Nucleus accumbens (tissue), 56 donors: ENCODE measurements at regions not wholly inside any gene's neighbourhood (a gene's known extent, or its start where the extent isn't known, plus 50 kb on each side); places are given as distances from the start of the nearest gene placed in this dataset.
"Not testable (repeated sequence)": the region's sequence is repeated elsewhere in the genome, so short reads cannot be mapped to it uniquely, and the experiment has no call there.

ENCODE experiments used
- DNase-seq, 56 donors: peaks; one replicate each; lab custom pipeline; 2025; lab: John Stamatoyannopoulos, UW

GRCh38 chr15:35958021-35958420 is 412.1 kb upstream of the DPH6 start:
- DNase-seq, result peak in 1 of 56 donors; percentile 6

- DNase-seq, result no peak
Measured at GRCh38 chr15:35958975-35959374, 413.0 kb upstream of the DPH6 start.

GRCh38 chr15:35963326-35963725 is 417.4 kb upstream of the DPH6 start:
- DNase-seq, result no peak

DNA sequence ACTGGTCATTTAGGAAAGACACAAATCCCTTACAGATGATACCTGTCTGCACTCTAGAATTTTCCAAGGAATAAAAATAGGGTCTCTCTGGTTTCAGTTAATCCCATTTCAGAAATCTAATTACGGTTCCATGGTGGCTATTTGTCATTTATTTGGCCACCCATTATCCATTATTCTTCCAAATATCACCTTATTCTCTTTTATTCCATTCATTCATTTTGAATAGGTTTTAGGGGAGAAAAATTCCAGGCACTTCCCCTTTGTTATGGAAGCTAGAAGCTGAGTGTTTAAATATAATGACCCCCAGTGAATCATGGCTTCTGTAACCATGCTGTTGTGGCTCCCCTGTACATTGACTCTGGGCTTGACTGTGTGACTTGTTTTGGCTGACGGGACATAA is 420.8 kb upstream of the DPH6 start:
- no peak for DNase-seq

DNA sequence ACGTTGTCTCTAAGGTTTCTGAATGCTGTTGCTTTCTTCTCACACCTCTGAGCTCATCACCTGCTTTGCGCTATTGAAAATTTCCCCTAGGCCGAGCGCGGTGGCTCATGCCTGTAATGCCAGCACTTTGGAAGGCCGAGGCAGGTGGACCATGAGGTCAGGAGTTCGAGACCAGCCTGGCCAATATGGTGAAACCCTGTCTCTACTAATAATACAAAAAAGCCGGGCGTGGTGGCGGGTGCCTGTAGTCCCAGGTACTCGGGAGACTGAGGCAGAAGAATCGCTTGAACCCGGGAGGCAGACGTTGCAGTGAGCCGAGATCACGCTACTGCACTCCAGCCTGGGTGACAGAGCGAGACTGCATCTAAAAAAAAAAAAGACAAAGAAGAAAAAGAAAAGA is 422.0 kb upstream of the DPH6 start:
- DNase-seq, result not testable (repeated sequence)

- DNase-seq, result no peak
Measured at GRCh38 chr15:35973029-35973428, 427.1 kb upstream of the DPH6 start.

GRCh38 chr15:35974052-35974451 is 428.1 kb upstream of the DPH6 start:
- no peak for DNase-seq

GRCh38 chr15:35975941-35976340 is 430.0 kb upstream of the DPH6 start:
- DNase-seq, result no peak

GRCh38 chr15:35979608-35980007 is 433.6 kb upstream of the DPH6 start:
- DNase-seq, result no peak

- no peak for DNase-seq
Measured at GRCh38 chr15:35980719-35981118, 434.8 kb upstream of the DPH6 start.

DNA sequence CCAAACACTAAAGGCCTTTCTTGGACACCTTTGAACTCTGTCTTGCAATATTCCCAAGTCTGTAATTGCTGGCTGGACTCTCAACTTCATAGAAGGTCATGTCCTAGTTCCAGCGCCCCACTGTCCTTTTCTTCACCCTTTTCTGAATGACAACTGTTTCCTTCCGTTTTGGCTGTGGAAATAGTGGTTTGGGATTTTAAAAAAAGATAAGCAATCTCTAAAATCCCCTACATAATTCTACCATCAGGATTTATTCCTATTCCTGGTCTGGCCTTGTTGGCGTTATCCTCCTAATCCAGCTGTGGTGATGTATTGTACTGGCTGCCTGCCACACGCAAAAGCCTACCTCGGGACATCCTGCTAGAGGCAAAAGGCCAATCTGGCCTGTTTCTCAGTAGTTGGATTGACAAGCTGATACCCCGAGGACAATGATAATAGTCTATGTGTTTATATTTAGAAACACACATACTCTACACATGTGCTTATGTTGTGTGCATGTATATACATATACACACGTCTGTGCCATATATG is 440.3 kb upstream of the DPH6 start:
- peak in 1 of 56 donors; percentile 2 for DNase-seq

DNA sequence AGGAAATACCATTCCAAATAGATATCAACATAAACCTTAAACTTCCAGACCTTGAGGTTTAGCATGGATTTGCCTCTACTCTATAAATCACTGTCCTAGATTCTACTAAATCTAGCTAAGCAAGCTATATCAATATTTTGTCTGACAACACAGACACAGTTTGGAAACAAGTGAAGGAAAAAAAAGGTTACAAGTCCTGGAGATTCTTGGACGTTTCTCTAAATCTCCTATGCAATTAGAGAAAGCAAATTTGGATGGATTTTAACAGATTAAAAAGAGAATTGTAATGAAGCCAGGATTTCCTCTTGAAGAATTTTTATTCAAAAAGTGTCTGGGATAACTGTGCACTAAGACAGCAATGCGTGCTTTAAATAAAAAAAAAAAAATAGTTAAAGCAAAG is 441.1 kb upstream of the DPH6 start:
- no peak for DNase-seq

GRCh38 chr15:35991386-35991785 is 445.4 kb upstream of the DPH6 start:
- DNase-seq, result no peak

GRCh38 chr15:35992791-35993190 is 446.8 kb upstream of the DPH6 start:
- no peak for DNase-seq

DNA sequence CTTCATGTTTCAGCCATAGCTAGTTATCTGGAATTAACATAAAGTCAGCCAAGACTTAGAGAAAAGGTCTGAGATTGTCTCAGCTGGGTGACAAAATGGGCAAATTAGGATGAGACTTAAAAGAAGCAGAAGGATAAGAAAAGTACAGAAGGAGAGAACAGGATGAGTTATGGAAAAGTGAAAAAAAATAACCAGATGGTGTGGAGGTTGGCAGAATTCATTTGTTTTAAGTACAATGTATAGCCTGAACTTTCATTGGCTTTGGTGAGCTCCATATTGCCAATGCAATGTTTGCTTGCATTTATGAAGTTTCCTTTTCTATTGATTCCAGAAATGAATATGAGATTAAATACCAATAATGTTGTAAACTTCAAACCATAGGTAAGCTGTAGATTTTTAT is 447.2 kb upstream of the DPH6 start:
- no peak for DNase-seq

DNA sequence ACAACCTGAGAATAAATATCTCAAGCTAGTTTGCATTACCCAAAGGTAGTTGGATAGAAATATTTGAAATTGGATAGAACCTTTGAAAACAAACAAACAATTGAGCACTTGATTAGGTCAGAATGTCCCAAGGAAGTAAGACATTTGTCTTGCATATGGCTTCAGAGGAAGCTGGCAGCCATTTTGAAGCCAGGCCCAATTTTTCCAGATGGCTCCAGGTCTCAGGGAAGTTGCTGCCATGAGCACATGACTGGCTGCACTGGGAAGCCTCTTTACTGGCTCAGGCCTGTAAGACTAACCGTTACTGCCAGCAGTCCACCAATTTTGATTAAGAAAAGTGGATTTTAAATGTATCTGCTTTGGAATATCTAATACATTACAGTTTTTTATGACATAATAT is 448.9 kb upstream of the DPH6 start:
- DNase-seq, result no peak

DNA sequence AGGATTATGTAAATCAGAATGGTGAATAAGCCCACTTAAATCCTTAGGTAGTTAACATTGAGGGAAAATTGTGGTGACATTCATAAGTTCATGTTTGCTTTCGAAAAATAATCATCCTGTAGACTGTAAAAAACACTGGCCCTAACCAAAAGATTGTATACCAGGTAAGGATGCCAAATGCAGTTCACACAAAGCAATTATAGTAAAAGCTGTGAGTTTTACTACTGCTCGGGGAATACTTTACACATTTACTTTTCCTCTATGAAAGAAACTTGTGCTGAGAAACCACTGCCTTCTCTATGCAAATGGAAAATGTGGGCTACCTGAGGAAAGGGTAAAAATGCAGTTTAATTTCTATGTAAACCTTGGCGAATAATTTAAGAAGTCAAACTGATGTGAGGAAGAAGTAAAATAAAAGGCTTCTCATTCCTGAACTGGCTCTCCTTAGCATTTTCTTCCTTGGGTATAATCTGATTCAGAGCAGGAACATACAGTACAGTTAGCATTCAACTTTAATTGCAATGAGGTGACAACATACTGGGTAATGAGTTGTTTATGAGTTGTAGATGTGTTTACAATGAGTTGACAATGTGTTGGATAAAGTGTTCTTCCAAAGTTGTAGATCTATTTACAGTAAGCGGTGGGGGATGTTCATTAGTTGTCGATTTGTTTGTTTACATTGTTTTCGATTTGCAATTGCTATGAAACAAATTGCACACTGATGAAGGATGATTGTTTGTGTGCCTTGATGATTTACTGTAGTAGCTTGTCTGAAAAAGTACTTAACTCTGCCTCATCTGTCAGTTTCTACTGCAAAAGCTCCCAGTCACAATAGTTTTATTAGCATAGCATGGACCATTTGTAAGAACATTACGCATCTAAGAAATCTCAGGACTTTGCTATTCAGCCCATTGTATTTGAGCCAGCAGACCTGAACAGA is 453.0 kb upstream of the DPH6 start:
- no peak for DNase-seq

DNA sequence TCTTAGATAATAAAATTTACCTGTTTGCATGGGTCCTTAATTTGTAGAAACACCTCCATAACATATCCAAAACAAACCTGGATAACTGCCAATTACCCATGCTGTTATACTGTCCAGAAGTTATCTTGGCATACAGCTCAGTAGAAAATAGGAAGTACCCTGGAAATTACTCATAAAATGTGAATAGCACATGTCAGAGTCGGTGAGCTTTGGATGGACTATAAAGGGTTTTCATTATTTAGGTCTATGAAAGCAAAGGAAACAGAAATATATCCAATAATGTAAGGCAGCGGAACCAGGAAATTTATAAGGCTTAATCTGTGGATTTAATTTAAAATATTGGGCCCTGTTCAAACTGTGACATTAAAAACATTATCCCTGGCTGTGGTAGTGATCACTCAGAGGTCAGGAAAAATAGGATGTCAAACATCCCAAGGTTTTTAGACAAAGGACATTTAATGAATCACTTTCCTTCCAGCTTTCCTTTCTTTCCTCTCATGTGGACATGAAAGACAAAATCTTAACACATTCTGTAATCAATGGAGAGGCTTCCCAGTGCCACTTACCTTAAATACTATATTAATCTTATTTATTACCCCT is 459.0 kb upstream of the DPH6 start:
- DNase-seq, result no peak

- DNase-seq, result no peak
Measured at GRCh38 chr15:36005542-36005941, 459.6 kb upstream of the DPH6 start.

- DNase-seq, result no peak
Measured at GRCh38 chr15:36007699-36008098, 461.7 kb upstream of the DPH6 start.

DNA sequence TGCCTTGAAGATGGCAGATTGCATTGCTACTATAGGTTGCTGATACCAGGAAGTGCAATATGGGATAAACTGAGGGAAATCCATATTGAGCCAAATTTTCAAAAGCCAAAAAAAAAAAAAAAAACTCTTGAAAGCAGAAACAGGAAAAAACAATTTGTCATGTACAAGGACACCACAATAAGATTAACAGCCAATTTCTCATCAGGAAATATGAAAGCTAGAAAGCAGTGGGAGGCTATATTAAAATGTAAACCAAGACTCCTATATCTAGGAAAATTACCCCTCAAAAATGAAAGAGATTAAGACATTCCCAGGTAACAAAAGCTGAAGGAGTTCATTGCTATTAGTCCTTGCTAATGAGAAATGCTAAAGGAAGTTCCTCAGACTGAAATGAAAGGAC is 462.8 kb upstream of the DPH6 start:
- DNase-seq, result no peak
